ENCODE measurements at regions not wholly inside any gene's neighbourhood (a gene's known extent, or its start where the extent isn't known, plus 50 kb on each side); places are given as distances from the start of the nearest gene placed in this dataset.

DNA sequence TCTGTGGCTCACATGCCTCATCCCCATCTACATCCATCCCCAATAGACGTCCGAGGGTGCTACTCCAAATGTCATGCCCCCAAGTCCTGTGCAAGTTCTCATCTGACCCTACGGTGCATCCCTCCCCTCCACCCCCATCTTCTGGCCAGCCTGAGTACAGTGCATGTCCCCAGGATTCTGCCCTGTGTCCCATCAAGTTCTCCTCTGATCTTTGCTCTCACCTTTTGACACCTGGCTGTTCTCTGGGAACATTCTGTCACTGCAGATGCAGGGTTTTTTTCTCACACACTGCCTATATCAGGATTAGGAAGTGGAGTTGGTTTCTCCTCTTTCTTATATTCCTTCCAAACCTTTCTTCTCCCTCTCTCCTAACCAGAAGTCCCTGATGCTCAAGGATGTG lies 377.2 kb downstream of the GADD45G start:
- Histone ChIP-seq H3K27me3 (no peaks in the 10 kb centered on the region), H3K4me1 (no peaks in the 10 kb centered on the region), H3K36me3 (no peaks in the 10 kb centered on the region), H3K9me3 (no peaks in the 10 kb centered on the region), H3K4me3 (no peak overlapping the region), H3K27ac (no peak overlapping the region)
- TF ChIP-seq POLR2A (IDR thresholded peaks at IDR 0.05) (no peak), POLR2AphosphoS5 (IDR thresholded peaks at IDR 0.05) (no peak)
- TF ChIP-seq, protein P1, sequence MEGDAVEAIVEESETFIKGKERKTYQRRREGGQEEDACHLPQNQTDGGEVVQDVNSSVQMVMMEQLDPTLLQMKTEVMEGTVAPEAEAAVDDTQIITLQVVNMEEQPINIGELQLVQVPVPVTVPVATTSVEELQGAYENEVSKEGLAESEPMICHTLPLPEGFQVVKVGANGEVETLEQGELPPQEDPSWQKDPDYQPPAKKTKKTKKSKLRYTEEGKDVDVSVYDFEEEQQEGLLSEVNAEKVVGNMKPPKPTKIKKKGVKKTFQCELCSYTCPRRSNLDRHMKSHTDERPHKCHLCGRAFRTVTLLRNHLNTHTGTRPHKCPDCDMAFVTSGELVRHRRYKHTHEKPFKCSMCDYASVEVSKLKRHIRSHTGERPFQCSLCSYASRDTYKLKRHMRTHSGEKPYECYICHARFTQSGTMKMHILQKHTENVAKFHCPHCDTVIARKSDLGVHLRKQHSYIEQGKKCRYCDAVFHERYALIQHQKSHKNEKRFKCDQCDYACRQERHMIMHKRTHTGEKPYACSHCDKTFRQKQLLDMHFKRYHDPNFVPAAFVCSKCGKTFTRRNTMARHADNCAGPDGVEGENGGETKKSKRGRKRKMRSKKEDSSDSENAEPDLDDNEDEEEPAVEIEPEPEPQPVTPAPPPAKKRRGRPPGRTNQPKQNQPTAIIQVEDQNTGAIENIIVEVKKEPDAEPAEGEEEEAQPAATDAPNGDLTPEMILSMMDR (IDR thresholded peaks at IDR 0.05), result no peak
- DNase-seq (ENCODE audit: low spot score in 2 of 2), result no peak
- intact Hi-C loops (cut with DNase I; ENCODE audit: low total_unique reads), result no loop called here

DNA sequence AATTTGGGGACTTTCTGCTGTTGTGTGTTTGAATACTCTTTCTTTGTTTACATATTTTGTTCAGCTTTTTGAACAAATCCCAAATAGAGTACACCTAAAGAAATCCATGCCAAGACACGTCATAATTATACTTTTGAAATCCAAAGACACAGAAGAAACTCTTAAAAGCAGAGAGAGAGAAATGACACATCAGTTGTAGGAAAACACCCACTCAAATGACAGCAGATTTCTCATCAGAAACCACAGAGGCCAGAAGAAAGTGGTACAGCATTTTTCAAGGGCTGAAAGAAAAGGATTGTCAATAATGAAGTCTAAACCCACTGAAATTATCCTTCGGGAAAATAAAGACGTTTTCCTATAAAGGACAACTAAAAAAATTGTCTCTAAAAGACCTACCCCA lies 378.6 kb downstream of the GADD45G start:
- intact Hi-C loops (cut with DNase I; ENCODE audit: low total_unique reads), result no loop called here
- H3K4me1 ChIP-seq, result no peaks in the 10 kb centered on the region
- TF ChIP-seq POLR2A (IDR thresholded peaks at IDR 0.05), result no peak
- no peak for TF ChIP-seq POLR2AphosphoS5 (IDR thresholded peaks at IDR 0.05)
- TF ChIP-seq, protein P1 (IDR thresholded peaks at IDR 0.05), result no peak

DNA sequence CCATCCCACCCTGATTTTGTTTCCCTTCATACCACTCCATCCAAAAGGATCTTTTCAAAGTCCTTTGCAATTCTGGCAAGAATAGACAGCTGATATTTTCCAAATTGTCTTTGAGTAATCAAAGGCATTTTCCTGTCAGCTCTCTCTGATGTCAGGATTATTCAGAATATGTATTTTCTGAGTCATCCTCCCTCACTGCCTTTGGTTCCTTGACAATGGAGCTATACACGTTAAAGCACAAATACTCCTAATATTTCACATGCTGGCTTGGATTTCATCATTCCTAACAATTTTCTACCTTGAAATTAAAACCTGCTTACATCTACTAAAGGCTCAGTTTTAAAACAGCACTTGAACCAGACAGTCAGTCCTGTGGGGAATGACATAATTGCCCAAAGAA lies 379.4 kb downstream of the GADD45G start:
- Histone ChIP-seq H3K4me1 (no peaks in the 10 kb centered on the region), H3K4me3 (no peak overlapping the region), H3K27me3 (no peaks in the 10 kb centered on the region), H3K36me3 (no peaks in the 10 kb centered on the region), H3K9me3 (no peaks in the 10 kb centered on the region), H3K27ac (no peak overlapping the region)
- intact Hi-C loops (cut with DNase I; ENCODE audit: low total_unique reads), result no loop called here
- TF ChIP-seq, protein P1 (IDR thresholded peaks at IDR 0.05), result no peak
- no peak for DNase-seq (ENCODE audit: low spot score in 2 of 2)

More for the DNA sequence above, 378.6 kb downstream of the GADD45G start:
- Histone ChIP-seq H3K9me3 (no peaks in the 10 kb centered on the region), H3K4me3 (no peak overlapping the region), H3K36me3 (no peaks in the 10 kb centered on the region), H3K27ac (no peak overlapping the region), H3K27me3 (no peaks in the 10 kb centered on the region)
- no peak for DNase-seq (ENCODE audit: low spot score in 2 of 2)

DNA sequence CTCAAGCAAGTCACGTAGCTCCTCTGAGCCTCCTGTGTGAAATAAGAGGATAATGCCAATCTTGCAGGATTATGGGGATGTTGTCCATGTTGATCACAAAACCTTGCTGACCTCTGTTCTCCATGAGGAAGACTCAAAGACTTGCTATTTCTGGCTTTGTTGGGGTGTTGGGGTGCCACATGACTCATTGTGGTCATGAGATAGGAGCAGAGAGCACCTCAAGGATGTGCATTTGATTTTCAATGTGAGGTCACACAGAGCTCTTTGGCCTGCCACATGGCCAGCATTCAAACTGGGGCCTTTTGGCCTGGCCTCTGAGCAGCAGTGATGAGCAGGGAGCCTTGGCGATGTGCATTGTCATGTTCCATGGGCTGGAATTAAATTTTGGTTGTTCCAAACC lies 380.3 kb downstream of the GADD45G start:
- no peak overlapping the region for H3K27ac ChIP-seq
- no peak for DNase-seq (ENCODE audit: low spot score in 2 of 2)
- TF ChIP-seq POLR2A (IDR thresholded peaks at IDR 0.05), result no peak
- TF ChIP-seq, protein P1 (IDR thresholded peaks at IDR 0.05), result no peak
- TF ChIP-seq POLR2AphosphoS5 (IDR thresholded peaks at IDR 0.05), result no peak
- no peaks in the 10 kb centered on the region for H3K9me3 ChIP-seq
- no peak overlapping the region for H3K4me3 ChIP-seq
- H3K36me3 ChIP-seq, result no peaks in the 10 kb centered on the region
- H3K4me1 ChIP-seq, result no peaks in the 10 kb centered on the region
- H3K27me3 ChIP-seq, result no peaks in the 10 kb centered on the region
- intact Hi-C loops (cut with DNase I; ENCODE audit: low total_unique reads), result no loop called here

DNA sequence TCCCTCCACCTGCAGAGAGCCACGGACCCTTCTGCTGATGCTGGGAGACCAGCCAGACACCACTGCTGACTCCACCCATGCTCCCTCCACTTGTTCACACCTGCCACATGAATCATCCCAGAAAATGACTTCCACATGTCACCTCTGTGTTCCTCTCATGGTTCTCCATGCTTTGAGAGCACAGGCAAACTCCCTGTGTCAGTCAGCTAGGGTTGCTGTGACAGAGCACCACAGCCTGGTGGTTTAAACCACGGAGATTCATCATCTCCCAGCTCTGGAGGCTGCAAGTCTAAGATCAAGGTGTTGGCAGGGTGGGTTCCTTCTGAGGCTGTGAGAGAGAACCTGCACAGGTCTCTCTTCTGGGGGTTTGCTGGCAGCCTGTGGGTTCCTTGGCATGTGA lies 381.4 kb downstream of the GADD45G start:
- intact Hi-C loops (cut with DNase I; ENCODE audit: low total_unique reads), result no loop called here

More for the DNA sequence above, 381.4 kb downstream of the GADD45G start:
- H3K4me1 ChIP-seq, result no peaks in the 10 kb centered on the region
- no peaks in the 10 kb centered on the region for H3K27me3 ChIP-seq
- no peaks in the 10 kb centered on the region for H3K36me3 ChIP-seq
- H3K27ac ChIP-seq, result no peak overlapping the region
- no peaks in the 10 kb centered on the region for H3K9me3 ChIP-seq
- no peak overlapping the region for H3K4me3 ChIP-seq
- TF ChIP-seq POLR2AphosphoS5 (IDR thresholded peaks at IDR 0.05) (no peak), POLR2A (IDR thresholded peaks at IDR 0.05) (no peak)
- TF ChIP-seq, protein P1 (IDR thresholded peaks at IDR 0.05), result no peak
- DNase-seq (ENCODE audit: low spot score in 2 of 2), result no peak

Data from breast epithelium (tissue), 4 donors.